GM21529 (cell line): ENCODE measurements at regions not wholly inside any gene's neighbourhood (a gene's known extent, or its start where the extent isn't known, plus 50 kb on each side); places are given as distances from the start of the nearest gene placed in this dataset.

ENCODE experiments used
- ATAC-seq: cut with Tn5 transposase; IDR thresholded peaks from one replicate; pipeline ENCODE4 v1.9.1; 2021; ENCODE audit not compliant: unreplicated experiment

DNA sequence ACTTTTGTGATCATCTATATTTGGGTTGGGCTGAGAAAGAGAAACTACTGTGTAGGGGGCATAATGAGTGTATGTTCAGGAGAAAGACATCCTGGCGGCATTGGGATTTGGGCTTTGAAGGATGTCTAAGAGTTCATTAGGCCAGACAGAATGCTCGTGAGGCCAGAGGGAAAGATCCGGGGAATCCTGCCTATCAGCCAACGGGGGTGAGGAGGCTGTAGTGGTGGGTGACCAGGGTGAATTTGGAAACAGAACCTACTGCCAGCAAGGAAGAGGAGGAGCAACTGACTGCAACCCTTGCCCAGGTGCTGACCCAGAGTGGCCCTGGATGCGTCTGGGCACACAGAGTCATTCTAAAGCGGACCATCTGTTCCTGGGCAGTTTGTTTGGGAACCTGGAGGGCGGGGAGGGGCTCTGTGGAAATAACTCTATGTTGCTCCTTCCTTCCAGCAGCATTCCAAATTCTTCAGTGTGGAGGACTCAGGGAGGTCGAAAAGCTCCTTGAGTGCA, 56.9 kb upstream of the ECE1 start:
- ATAC-seq: no peak

- ATAC-seq: no peak
These were observed 56.3 kb upstream of the ECE1 start for GRCh38 chr1:21346365-21347071.

DNA sequence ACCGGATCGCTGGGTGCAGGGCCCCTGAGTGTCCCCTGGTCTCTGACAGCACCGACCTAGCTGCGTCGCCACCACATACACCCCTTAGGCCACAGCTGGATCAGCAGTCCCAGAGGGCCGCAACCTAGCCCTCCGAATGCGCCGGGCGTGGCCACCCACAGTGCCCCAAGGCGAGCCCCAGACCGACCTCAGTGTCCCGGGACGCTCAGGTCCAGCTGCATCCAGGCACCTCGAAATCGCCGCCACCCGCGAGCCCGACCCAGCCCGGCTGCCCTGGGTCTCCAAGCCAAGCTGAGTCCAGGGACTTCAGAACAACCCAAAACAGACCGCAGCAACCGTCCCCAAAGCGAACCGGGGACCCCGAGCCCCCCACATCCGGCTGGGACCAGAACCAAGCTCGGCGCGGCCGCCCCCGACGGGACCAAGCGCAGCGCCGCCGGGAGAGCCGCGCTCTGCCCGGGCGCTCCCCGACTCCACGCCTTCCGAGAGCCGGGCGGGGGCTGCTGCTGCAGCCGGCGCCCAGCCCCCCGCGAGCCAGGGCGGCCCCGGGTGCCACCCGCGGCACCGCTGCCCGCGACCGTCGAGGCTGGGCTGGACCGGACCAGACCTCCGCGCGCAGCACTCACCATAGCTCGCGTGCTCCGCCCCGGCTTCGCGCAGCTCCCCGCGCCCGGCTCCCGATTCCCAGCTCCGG, 54.6 kb upstream of the ECE1 start:
- ATAC-seq: peak; percentile 19

- no peak for ATAC-seq
These were observed 54.0 kb upstream of the ECE1 start for GRCh38 chr1:21344098-21344749.

- ATAC-seq: no peak
These were observed 52.9 kb upstream of the ECE1 start for GRCh38 chr1:21342961-21343838.

DNA sequence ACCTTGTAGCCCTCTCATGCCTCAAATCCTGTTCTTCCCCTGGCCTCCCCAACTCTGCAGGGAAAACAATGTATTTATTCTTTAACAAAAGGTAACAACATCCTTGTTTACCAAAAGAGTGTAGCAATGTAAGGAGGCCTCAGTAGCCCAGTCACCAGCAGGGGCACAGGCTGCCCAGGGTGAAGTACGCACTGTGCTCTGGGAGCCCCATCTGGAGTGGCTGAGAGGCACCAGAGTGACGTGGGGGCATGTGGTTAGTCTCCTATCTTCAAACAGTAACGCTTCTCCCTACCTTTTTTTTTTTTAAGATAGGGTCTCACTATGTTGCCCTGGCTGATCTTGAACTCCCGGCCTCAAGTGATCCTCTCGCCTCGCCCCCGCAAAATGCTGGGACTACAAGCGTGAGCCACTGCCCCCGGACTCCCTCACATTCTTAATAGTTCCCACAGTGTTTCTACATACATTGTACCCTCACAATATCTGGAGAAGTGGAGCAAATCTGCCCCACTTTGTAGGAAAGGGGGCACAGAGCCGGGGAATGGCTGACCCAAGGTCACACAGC, 51.3 kb upstream of the ECE1 start:
- ATAC-seq: no peak

GRCh38 chr1:21341022-21341421, 50.8 kb upstream of the ECE1 start:
- no peak for ATAC-seq

- no peak for ATAC-seq
These were observed 50.1 kb upstream of the ECE1 start for GRCh38 chr1:21340230-21340945.
